Stimulated activated CD4-positive, alpha-beta T cell treated with anti-CD3 and anti-CD28 coated beads, Interleukin-15, amount 100 ng/mL, for 48 hours (primary cell): ENCODE measurements at regions not wholly inside any gene's neighbourhood (a gene's known extent, or its start where the extent isn't known, plus 50 kb on each side); places are given as distances from the start of the nearest gene placed in this dataset.

Experiments
- DNase-seq, 2 donors: peaks; one replicate each; pipeline ENCODE4 v3.0.0-alpha.2; 2020; ENCODE audit warnings: low read depth in 2 of 2

- no peak for DNase-seq
Measured at GRCh38 chr14:71863766-71864165, 68.5 kb upstream of the RGS6 start.
